ENCODE measurements at regions not wholly inside any gene's neighbourhood (a gene's known extent, or its start where the extent isn't known, plus 50 kb on each side); places are given as distances from the start of the nearest gene placed in this dataset.
"Not testable (repeated sequence)": the region's sequence is repeated elsewhere in the genome, so short reads cannot be mapped to it uniquely, and the experiment has no call there.

DNA sequence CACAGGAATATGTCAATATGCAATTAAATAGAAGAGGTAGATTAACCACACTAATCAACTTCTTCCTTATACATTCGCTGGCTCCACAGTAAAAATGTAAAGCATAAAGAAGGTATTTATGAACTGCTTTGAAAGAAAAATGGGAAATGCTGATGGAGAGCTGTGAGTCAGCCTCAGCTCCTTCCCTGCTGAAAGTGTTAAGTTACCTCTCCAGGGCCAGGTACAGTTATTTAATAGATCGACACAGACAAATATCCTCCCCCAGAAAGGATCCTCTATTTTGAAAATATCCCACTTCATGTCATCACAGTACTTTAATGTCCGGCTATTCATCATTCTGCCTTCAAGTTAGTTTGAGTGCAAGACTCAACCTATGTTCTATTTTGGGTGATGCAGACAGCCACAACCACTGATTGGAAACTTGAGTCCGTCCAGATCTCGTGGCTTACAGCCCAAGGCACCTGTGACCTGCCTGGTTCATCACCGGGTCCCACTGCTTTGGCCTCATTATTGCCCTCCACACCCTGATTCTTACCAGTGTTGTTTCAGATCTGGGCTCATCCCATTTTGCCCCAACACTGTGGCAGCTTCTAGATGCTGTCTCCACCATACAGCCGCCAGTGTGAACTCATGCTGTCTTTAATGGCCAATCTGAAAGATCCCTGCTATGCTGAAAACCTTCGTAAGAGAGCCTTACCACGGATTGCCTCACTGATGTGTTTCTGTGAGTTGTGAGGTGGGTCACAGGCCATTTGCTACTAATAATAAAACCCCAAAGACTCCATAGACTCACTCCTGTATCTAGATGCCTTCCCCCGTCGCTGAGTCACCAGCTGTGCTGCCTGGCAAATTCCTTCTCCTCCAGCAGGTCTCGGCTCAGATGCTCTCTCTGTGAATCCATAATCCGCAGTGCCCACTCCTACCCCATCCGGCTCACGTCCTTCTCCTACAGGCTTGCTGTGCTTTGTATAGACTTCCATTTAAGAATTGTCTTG, 56.2 kb upstream of the DDAH1 start:
- DNase-seq: peak; percentile 67
- not testable (repeated sequence) for H3K27ac ChIP-seq
- H3K4me3 ChIP-seq: peak overlapping the region; percentile 34

GRCh38 chr1:85522458-85522857, 57.5 kb upstream of the DDAH1 start:
- not testable (repeated sequence) for H3K9me3 ChIP-seq (replicated peaks); H3K27me3 ChIP-seq; H3K4me1 ChIP-seq; H3K4me3 ChIP-seq; DNase-seq; H3K27ac ChIP-seq; H3K36me3 ChIP-seq

More for the DNA sequence above, 56.2 kb upstream of the DDAH1 start:
- not testable (repeated sequence) for H3K36me3 ChIP-seq; H3K27me3 ChIP-seq; H3K4me1 ChIP-seq; H3K9me3 ChIP-seq (replicated peaks)

GRCh38 chr1:85523061-85523460, 57.5 kb upstream of the CCN1 start:
- DNase-seq; H3K4me1 ChIP-seq; H3K9me3 ChIP-seq (replicated peaks); H3K36me3 ChIP-seq; H3K27me3 ChIP-seq; H3K4me3 ChIP-seq; H3K27ac ChIP-seq: not testable (repeated sequence)

DNA sequence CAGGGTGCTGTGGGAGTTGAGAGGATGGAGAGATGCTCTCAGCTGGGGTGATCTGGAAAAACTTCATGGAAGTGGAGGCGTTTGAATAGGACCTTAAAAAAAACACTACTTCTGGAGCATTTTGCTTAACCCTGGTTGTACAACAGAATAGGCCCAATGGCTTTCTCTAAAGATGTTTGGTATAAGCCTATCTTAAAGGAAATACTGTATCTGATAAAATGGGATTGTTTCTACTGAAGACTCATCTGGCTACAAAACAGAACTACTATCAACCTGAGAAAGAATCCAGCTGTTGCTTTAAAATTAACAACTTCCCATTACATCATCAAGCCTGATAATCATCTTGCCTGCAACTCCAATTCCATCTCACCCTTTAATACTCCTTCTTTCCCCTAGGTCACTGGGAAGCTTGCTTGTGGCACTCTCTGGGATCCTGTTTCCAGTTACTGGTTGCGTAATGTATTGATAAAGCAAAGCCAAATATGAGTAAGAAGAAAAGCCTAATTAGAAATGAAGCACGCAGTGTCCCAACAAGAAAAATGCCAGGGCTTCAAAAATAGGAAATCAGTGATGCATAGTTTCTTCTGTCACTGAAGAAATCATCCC, 56.2 kb upstream of the CCN1 start:
- peak in 1 of 2 experiments; percentile 17 for DNase-seq
- H3K27ac ChIP-seq: not testable (repeated sequence)

DNA sequence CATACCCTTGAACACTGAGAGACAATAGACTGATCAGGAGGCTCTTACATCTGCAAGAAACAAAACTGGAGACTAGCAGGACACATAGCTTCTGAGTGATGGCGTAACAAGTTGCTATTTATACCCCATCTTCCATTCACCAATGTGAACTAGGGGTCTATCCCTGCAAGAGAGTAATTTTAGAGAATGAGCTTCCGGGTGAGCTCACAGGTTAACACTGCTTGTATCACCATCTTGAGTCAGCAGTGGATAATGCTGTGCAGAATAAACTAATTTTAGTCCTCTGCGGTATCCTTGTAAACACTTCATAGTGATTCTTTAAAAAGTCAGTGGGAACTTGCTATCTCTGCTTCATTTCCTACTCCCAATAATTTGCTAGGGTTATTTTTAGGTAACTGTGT, 55.0 kb upstream of the CCN1 start:
- H3K36me3 ChIP-seq; H3K27ac ChIP-seq; H3K9me3 ChIP-seq (replicated peaks); H3K27me3 ChIP-seq; DNase-seq; H3K4me3 ChIP-seq; H3K4me1 ChIP-seq: not testable (repeated sequence)

More for the DNA sequence above, 56.2 kb upstream of the CCN1 start:
- not testable (repeated sequence) for H3K9me3 ChIP-seq (replicated peaks); H3K27me3 ChIP-seq; H3K4me3 ChIP-seq; H3K36me3 ChIP-seq; H3K4me1 ChIP-seq

DNA sequence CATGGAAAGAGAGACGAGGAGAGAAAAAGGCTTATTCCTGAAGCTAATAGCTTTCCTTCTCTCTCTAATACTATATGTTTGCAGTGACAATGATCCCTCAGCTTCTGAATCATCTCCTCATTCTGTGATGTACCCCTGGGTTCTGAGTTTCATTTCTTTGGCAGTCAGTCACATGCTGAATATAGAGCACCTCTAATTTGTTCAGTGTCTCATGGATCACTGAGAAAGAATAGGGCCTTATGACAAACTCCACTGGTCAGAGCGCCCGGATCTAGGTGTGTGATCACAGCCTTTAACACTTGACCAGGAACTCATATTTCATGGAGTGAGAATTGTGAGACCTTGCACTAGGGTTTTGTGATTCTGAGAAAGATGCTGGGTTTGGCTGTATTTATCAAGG, 54.3 kb upstream of the CCN1 start:
- H3K36me3 ChIP-seq; H3K9me3 ChIP-seq (replicated peaks); H3K4me1 ChIP-seq; H3K4me3 ChIP-seq; H3K27me3 ChIP-seq; H3K27ac ChIP-seq; DNase-seq: not testable (repeated sequence)

DNA sequence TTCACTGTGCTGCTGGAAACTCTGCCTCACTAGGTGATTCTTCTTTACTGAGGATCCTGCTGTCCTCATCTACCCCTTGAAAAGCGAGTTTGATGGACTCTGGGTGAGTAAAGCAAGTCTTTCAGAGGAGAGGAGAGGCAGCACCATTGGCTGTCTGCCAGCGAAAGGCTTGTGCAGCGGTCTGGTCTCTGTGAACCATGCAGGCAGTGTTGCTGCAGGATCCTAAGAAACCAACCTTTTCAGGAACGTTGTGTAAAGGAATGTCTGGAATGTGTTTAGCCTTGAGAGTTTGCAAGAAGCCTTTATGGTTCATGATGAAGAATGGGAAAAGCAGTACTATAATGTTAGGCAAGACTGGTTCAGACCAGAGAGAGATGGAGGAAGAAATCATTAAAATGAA, 53.4 kb upstream of the CCN1 start:
- not testable (repeated sequence) for H3K27me3 ChIP-seq; H3K9me3 ChIP-seq (replicated peaks); H3K4me1 ChIP-seq; H3K4me3 ChIP-seq; H3K27ac ChIP-seq; H3K36me3 ChIP-seq
- peak; percentile 85 to 86 for DNase-seq
